HG03354 (cell line): ENCODE measurements at regions not wholly inside any gene's neighbourhood (a gene's known extent, or its start where the extent isn't known, plus 50 kb on each side); places are given as distances from the start of the nearest gene placed in this dataset.
"Not testable (repeated sequence)": the region's sequence is repeated elsewhere in the genome, so short reads cannot be mapped to it uniquely, and the experiment has no call there.

Source experiments
- ATAC-seq: cut with Tn5 transposase; IDR thresholded peaks from one replicate; pipeline ENCODE4 v1.9.1; 2021; ENCODE audit warnings: mild to moderate bottlenecking; ENCODE audit not compliant: unreplicated experiment, poor library complexity, severe bottlenecking

DNA sequence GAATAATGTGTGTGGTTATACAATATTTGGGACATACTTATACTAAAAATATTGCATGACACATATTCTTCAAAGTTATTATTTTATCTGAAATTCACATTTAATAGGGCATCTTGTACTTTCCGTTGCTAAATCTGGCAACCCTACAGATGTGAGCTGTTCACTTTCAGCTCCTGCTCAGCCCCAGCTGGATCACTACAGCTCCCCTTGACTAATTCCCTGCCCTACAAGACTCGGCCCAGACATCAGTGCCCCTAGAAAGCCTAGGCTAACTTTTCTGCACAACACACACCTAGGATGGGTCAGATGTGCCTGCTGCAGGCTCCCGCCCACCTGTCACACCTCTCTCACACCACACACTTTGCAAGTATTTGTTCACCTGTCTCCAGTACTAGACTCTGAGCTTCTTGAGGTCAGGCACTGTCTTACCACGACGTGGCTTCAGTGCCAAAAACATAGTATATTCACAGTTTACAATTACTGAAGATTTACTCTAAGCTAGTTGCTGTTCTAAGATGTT lies 84.1 kb downstream of the PRR15 start:
- not testable (repeated sequence) for ATAC-seq

DNA sequence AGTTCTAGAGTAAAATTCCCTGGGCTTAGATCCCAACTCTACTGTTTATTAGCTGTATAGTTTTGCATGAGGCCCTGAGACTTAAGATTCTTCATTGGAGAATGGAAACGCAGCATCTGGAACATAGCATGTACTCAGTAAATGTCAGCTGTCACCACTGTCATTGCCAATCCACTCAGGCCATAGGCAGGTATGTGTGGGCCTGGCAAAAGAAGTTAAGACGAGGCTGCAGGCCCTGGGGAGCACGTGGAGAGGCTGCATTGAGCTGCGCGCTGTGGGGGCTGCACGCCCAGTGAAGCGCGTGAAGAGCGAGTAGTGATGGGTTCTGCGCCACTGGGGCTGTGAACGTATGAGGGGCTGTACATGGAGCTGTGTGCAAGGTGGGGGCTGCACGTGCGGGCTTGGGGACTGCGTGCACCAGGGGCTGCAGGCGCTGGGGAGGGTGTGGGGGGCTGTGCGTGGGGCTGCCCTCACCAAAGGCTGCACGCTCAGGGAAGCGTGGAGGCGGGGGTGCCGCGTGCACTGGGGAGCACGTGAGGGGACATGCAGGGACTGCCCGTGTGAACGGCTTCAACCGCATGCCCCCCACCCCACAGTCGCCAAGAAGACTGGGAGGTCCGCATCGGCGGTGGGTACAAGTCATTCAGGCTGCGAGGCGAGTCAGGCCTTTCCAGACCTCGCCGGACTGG lies 85.5 kb downstream of the PRR15 start:
- ATAC-seq, result no peak

DNA sequence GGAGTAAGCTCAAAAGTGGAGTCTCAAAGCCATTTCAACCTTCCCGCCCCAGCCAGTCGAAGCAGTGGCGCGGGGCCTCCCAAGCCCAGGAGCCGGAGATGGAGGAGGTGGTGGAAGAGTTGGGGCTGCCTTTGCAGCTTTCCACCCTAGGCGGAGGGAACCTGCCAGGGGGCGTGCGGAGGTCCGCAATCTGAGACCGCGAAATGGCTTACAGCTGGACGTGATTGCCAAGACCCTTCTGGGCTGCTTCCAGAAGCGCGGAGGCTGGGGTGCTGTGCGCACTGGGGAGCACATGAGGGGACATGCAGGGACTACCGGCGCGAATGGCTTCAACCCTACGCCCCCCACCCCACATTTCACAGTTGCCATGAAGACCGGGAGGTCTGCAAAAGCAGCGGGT lies 86.2 kb downstream of the PRR15 start:
- ATAC-seq, result no peak

DNA sequence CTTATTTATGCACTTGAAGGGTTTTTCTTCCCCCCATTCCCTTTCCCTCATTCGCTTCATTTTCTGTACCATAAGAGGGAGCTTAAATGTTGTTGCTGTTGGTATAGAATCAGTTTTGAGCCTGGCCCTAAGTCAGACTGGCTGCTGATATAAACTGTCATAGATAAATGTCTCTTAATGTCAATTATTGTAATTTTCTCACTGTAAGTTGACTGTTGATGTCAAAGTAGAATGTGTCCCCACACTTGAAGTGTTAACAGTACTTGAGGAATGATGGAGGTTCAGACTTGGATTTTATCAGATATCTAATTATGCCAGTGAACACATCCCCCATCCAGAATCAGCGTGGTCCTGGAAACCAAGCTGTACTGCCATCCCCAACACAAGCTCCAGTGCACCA lies 87.8 kb downstream of the PRR15 start:
- ATAC-seq, result no peak

DNA sequence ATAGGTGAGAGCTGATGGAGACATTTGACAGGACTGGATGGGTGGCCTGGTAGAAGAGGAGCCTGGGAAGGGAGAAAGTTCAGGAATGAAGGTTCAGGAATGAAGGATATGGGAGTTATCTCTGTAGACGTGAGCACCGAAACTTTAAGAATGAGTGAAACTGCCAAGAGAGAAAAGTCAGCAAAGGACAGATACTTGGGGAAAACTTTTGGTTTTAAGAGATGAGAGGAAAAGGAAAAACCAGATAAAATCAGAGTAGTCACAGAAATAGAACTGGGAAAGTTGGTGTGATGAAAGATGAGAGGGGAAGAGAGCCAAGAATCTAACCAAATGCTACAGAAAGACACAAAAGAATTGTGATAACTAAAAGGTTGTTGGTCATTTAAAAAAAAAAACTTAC lies 88.9 kb downstream of the PRR15 start:
- ATAC-seq, result no peak

DNA sequence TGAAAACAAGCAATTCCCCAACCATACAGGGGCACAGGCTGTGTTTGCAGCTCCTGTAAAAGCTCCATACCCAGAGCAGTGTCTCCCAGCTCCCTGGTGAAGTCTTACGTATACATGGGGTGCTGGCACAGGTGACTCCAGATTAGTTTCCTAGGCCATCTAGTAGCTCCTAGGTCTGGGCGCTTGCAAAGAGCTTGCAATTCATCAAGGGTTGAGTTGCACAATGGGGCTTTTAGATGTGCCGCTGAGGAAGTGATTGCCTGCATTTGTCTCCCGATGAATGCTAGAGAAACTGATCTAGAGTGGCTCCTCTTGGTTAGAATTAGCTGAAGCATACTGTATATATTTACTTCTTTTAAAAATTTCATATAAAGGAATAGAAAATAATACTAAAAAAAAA lies 90.7 kb downstream of the PRR15 start:
- ATAC-seq, result not testable (repeated sequence)

DNA sequence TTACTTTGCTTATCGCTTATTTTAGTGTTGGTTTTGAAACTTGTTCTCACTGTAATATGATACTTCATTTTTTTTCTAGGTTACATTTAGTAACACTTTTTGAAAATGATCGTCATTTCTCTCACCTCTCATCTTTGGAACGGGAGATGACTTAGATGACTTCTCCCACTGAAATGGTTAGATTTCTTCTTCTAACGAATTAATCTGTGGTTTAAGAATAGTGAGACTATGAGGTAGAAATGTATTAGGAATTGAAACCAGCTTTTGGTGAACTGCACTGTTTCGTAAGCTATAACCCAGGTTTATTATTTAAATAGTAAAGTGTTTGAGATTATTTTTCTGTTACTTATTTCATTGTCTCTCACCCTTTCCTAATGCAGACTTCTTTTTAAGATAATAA lies 93.7 kb downstream of the PRR15 start:
- ATAC-seq, result no peak

DNA sequence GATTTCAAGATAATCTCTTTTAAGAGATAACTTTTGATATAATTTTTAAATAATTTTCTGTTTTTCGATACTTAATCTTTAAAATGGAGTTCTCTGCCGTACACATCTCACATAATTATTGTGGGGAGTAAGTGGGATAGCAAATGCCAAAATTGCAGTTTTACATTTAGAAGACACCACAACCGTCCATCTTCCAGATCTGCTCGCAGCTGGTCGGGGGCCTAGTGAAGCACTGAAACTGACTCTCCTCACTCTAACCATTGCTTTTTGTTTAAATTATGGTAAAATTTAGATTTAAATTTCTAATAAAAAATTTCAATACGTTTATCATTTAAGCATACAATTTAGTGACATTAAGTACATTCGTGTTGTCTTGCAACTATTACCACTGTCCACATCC lies 94.2 kb downstream of the PRR15 start:
- ATAC-seq, result no peak

DNA sequence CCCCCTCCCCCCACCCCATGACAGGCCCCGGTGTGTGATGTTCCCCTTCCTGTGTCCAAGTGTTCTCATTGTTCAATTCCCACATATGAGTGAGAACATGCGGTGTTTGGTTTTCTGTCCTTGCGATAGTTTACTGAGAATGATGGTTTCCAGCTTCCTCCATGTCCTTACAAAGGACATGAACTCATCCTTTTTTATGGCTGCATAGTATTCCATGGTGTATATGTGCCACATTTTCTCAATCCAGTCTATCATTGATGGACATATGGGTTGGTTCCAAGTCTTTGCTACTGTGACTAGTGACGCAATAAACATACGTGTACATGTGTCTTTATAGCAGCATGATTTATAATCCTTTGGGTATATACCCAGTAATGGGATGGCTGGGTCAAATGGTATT lies 95.6 kb downstream of the PRR15 start:
- ATAC-seq, result not testable (repeated sequence)

DNA sequence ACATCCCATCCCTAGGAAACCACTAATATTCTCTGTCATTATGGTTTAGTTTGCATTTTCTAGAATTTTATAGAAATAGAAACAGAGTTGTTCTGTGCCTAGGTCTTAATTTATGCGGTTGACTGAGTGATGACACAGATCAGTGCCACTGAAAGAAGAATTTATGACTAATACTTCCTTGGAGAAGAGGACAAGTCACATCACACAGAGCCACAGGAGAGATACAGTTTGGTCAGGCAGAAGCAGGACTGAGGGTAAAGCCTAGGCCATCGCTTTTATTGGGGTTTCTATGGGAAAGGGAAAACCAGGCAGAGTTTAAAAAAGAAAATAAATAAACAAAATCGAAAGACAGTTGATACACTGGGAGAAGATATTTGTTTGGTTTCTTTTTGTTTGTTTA lies 99.3 kb downstream of the PRR15 start:
- ATAC-seq, result not testable (repeated sequence)

DNA sequence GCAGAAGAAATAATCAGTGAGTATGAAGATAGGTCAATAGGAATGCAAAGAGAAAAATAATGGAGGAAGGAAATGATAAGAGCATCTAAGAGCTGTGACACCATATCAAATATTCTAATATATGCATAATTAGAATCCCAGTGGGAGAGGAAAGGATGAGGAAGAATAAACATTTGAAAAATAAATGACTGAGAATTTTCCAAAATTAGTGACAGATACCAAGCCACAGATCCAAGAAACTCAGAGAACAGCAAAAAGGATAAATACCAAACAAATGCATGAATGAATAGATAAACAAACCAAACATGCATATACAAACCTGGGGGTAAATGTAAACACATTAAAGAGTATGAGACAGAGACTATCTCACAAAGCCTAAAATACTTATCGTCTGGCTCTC lies 101.4 kb downstream of the PRR15 start:
- ATAC-seq, result not testable (repeated sequence)

DNA sequence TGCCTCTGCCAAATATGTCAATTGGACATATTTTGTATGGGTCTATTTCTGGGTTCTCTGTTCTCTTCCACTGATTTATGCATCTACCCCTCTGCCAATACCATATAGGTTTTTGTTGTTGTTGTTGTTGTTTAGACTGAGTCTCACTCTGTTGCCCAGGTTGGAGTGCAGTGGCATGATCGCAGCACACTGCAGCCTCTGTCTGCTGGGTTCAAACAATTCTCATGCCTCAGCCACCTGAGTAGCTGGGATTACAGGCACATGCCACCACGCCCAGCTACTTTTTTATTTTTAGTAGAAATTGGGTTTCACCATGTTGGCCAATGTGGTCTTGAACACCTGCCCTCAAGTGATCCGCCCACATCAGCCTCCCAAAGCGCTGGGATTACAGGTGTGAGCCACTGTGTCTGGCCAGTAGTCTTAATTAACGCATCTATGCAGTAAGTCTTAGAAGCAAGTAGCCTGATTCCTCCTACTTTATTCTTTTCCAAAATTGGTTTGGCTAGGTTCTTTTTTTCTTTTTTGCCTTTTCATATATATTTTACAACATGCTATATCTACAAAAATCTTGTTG lies 103.5 kb downstream of the PRR15 start:
- ATAC-seq, result not testable (repeated sequence)

DNA sequence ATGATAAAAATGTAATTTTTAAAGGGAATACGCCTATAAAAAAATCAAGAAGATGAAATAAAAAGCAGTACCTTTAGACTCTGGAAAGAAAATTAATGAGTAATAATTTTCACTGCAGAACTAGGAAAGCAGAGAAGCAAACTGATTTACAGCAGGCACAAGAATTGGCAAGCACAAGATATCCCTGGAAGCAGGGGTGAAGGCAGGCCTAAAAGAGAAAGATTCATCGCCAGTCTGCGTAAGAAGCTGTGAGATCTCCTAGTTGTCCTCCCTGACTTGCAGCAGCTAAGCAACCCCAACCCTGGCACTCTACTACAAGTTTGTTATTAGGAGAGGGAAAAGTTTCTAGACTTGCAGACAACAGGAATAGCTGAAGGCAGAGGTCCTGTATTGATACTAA lies 107.7 kb downstream of the PRR15 start:
- not testable (repeated sequence) for ATAC-seq

DNA sequence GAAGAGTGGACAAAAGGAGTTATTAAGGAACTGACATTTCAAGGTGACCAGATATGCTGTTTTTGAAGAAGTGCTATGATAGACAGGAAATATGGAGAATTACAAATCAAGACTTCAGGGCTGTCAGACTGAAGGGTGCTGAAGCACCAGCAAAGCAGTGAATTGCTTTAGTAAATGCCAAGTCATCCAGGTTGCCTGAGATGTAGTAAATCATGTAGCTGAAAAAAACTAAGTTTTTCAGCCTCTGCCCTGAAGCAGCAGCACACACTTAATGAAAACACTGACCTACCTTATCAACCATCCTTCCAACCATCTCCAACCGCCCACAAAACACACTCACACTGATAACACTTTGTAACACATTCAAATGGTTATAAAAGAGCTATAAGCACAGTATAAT lies 110.0 kb downstream of the PRR15 start:
- ATAC-seq, result not testable (repeated sequence)

DNA sequence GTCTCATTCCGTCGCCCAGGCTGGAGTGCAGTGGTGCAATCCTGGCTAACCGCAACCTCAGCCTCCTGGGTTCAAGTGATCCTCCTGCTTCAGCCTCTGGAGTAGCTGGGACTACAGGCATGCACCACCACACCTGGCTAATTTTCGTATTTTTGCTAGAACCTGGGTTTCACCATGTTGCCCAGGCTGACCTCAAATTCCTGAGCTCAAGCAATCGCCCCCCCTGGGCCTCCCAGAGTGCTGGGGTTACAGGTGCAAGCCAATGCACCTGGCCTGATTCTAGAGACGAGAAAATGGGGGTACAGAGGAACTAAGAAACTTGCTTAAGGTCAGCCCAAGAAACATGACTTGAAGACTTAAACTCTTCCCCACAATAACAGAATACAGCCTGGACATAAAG lies 111.0 kb downstream of the PRR15 start:
- ATAC-seq, result not testable (repeated sequence)

DNA sequence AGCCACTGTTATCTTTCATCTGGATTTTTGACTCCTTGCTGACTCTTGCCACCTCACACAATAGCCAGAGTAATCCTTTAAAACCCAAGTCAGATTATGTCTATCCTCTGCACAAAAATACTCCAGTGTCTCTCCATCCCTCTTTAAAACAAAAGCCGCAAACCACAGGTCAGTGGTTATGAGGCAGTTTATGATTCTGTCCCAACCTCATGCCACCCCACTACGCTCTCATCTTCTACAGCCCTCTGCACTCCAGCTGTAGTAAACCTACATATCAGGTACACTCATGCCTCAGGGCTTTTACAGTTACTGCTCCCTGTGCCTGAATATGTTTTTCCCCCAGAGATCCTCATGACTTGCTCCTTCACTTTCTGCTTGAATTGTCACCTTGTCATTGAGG lies 113.6 kb downstream of the PRR15 start:
- ATAC-seq, result not testable (repeated sequence)

DNA sequence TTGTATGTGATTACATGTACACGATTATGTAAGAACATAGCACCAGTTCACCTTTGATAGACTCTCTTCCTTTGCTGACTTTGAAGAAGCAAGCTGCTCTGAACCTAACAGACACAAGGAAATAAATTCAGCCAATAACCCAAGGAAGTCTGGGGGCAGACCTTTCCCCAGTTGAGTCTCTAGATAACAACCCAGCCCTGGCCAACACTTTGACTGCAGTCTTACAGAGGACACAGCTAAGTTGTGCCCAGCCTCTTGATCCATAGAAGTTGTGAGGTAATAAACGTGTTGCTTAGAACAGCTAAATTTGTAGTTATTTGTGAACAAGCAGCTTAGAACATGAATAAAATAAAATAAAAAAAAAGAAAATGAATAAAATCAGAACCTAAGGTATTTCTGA lies 116.3 kb downstream of the PRR15 start:
- not testable (repeated sequence) for ATAC-seq

DNA sequence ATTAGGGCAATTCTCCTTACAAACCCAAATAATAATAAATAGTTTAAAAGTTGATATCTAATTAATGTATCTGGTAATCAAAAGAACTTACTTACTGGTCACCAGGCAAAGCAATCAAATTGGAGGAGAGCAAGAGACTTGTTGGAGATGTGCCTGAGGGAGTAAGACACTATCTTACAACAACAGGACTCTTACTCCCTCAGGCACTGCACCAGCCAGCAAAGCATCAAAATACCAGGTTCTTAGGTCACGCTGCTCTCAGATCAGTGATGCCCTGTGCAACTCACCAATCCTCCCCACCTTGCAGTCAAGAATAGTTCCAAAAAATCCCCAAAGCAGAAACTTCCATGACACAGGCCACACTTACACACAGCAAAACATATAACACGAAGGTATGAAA lies 117.0 kb downstream of the PRR15 start:
- not testable (repeated sequence) for ATAC-seq

DNA sequence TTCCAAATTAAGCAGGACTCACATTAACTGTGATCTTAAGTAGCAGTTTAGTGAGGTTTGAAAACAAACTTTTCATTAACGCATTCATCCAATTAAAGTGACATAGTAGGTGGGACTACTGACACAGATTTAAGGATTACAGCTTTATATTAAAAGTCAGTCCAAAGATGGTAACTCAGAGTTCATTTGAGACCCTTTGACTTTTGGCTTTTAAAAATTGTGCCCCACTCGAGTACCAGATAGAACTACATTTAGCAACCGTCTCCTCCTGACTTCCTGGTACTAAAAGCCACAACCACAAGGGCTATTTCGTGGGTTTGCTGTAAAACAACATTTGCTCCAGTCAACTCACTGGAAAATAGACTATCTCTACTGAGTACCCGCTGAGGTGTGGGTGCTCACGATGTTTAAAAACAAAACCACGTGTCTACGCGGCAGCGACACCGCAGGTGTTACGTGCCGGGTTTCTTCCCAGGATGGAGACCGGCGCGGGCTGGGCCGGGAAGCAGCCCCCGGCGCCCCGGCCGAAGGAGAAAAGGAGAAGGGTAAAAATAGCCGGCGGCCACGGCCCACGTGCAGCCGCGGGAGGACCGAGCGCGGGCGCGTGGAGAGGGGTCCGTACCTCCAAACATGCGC lies 120.6 kb downstream of the PRR15 start:
- ATAC-seq, result peak; percentile 38

DNA sequence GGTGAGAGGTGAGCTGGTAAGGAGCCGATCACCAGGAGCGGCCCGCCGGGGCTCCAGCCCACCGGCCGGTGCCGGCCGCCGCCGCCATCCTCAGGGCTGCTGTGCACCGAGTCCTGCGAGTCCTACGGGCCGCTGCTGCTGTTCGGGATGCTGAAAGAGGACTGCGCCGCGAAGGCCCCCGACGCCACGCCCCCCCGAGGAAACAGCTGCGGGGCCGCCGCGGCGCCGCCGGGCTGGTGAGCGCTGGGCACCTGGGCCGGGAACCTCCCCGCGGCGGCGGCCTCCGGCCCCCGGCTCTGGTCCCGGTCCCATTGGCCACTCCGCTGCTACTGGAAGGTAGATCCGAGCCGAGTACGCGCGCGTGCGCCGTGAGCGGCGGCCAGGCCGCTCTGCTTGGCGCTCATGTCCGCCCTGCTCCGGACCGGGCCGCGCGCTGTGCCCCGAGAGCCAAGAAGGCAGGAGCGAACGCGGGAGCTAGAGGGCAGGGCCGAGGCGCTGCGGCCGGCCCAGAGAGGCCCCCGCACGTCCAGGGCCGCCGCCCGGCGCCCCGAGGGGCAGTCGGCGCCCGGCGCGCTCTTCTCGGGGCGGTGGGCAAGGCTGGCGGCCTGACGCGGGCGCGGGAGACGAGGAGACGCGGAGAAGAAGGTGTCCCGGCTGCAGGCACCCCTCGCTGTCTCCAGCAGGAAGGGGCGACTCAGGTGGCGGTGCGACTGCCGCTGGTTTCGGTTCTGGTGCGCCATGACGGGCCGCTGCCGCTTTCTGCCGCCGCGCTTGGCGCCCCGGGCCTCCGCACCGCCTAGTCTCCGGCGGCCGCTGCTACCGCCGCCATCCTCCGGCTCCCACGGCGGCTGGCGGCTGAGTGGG lies 121.3 kb upstream of the WIPF3 start:
- ATAC-seq, result peak; percentile 70
